ENCODE measurements at regions not wholly inside any gene's neighbourhood (a gene's known extent, or its start where the extent isn't known, plus 50 kb on each side); places are given as distances from the start of the nearest gene placed in this dataset.

DNA sequence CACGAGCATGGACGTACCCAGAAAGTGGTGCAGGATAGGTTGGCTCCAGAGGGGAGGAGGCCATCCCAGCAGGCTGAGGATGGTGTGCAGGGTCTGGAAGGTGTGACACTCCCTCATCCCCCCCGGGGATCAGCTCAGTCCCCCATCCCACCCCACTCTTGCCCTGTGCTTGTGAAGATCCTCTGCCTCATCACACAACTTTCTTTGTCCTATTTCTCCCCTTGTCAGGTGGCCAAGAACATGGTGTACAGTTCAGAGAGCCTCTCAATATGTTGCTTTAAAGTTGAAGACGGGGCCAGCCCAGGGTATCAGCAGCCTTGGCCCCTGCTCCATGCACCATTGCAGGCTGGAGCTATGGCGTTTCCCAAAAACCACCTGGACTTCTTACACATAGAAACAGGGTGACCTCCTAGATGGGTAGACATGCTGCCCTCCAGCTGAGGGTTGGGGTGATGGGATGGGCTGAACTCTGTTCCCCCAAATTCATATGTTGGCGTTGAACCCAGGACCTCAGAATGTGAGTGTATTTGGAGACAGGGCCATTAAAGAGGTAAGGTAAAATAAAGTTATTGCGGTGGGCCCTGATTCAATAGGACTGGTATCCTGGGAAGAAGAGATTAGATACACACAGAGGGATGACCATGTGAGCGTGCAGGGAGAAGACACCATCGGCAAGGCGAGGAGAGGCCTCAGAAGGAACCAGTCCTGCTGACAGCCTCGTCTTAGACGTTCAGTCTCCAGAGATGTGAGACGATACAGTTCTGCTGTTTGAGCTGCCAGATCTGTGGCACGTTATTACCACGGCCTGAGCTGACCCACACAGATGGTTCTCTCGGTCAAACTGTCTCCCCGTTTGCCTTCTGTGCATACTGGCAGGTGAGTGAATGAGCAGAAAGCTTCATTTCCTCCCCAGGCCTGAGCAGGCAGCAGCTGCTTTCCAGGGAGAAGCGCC lies 272.5 kb downstream of the GADD45G start:
- no peaks in the 10 kb centered on the region for H3K27me3 ChIP-seq (replicated peaks; ENCODE audit: insufficient read depth, low read depth, low read length, poor library complexity)
- H3K36me3 ChIP-seq (ENCODE audit: insufficient read depth, low read length, poor library complexity, severe bottlenecking), result no peaks in the 10 kb centered on the region
- no peak for DNase-seq (ENCODE audit: low spot score)
- H3K27ac ChIP-seq (ENCODE audit: low read depth, low read length, poor library complexity, severe bottlenecking), result no peak overlapping the region
- intact Hi-C loops (cut with micrococcal nuclease; ENCODE audit: unreplicated experiment), result no loop called here
- H3K9me3 ChIP-seq (ENCODE audit: low read depth, low read length, poor library complexity, severe bottlenecking), result no peaks in the 10 kb centered on the region
- no TSS peak for BruUV-seq (replicated peaks)
- no peaks in the 10 kb centered on the region for H3K4me1 ChIP-seq (ENCODE audit: insufficient read depth, low read length, poor library complexity, severe bottlenecking)
- ChIA-PET CTCF (no interaction called here), POLR2A (ENCODE audit: low non-redundant PET) (no interaction called here)
- H3K4me3 ChIP-seq (ENCODE audit: low read depth, low read length, poor library complexity, severe bottlenecking), result no peak overlapping the region
- no peak for TF ChIP-seq EZH2 (IDR thresholded peaks at IDR 0.05; ENCODE audit: borderline replicate concordance, low read depth, low read length, poor library complexity, severe bottlenecking)
- TF ChIP-seq, protein P1, sequence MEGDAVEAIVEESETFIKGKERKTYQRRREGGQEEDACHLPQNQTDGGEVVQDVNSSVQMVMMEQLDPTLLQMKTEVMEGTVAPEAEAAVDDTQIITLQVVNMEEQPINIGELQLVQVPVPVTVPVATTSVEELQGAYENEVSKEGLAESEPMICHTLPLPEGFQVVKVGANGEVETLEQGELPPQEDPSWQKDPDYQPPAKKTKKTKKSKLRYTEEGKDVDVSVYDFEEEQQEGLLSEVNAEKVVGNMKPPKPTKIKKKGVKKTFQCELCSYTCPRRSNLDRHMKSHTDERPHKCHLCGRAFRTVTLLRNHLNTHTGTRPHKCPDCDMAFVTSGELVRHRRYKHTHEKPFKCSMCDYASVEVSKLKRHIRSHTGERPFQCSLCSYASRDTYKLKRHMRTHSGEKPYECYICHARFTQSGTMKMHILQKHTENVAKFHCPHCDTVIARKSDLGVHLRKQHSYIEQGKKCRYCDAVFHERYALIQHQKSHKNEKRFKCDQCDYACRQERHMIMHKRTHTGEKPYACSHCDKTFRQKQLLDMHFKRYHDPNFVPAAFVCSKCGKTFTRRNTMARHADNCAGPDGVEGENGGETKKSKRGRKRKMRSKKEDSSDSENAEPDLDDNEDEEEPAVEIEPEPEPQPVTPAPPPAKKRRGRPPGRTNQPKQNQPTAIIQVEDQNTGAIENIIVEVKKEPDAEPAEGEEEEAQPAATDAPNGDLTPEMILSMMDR (conservative IDR thresholded peaks at IDR 0.05; ENCODE audit: low read depth, low read length), result no peak

GRCh38 chr9:89878003-89878411 lies 273.2 kb downstream of the GADD45G start:
- DNase-seq (ENCODE audit: low spot score), result no peak
- Histone ChIP-seq H3K4me1 (ENCODE audit: insufficient read depth, low read length, poor library complexity, severe bottlenecking) (no peaks in the 10 kb centered on the region), H3K27me3 (replicated peaks; ENCODE audit: insufficient read depth, low read depth, low read length, poor library complexity) (no peaks in the 10 kb centered on the region), H3K4me3 (ENCODE audit: low read depth, low read length, poor library complexity, severe bottlenecking) (no peak overlapping the region), H3K9me3 (ENCODE audit: low read depth, low read length, poor library complexity, severe bottlenecking) (no peaks in the 10 kb centered on the region), H3K36me3 (ENCODE audit: insufficient read depth, low read length, poor library complexity, severe bottlenecking) (no peaks in the 10 kb centered on the region), H3K27ac (ENCODE audit: low read depth, low read length, poor library complexity, severe bottlenecking) (no peak overlapping the region)
- intact Hi-C loops (cut with micrococcal nuclease; ENCODE audit: unreplicated experiment), result no loop called here
- CTCF ChIA-PET, result no interaction called here
- POLR2A ChIA-PET (ENCODE audit: low non-redundant PET), result no interaction called here
- TF ChIP-seq, protein P1 (conservative IDR thresholded peaks at IDR 0.05; ENCODE audit: low read depth, low read length), result no peak
- no peak for TF ChIP-seq EZH2 (IDR thresholded peaks at IDR 0.05; ENCODE audit: borderline replicate concordance, low read depth, low read length, poor library complexity, severe bottlenecking)
- BruUV-seq (replicated peaks), result no TSS peak

DNA sequence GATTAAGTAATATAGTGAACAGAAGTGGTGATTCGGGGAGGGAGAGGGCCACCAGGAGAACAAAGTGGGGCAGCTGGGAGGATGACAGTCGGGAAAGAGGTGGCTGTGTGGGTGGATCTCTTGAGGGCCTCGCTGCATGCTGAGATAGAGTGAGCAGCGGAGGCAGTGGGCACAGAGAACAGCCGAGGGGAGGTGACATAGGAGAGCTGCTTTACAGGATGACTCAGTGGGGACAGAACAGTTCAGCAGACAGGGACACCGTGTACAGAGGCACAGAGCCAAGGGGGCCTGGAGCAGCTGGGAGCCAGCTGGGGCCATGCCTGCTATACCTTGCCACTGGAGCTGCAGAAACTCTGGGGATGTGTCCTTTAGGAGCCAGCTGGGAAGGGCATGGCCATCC lies 273.9 kb downstream of the GADD45G start:
- H3K4me3 ChIP-seq (ENCODE audit: low read depth, low read length, poor library complexity, severe bottlenecking), result no peak overlapping the region
- ChIA-PET POLR2A (ENCODE audit: low non-redundant PET) (no interaction called here), CTCF (no interaction called here)
- no peaks in the 10 kb centered on the region for H3K27me3 ChIP-seq (replicated peaks; ENCODE audit: insufficient read depth, low read depth, low read length, poor library complexity)
- H3K4me1 ChIP-seq (ENCODE audit: insufficient read depth, low read length, poor library complexity, severe bottlenecking), result no peaks in the 10 kb centered on the region
- no peaks in the 10 kb centered on the region for H3K36me3 ChIP-seq (ENCODE audit: insufficient read depth, low read length, poor library complexity, severe bottlenecking)
- no TSS peak for BruUV-seq (replicated peaks)
- H3K27ac ChIP-seq (ENCODE audit: low read depth, low read length, poor library complexity, severe bottlenecking), result no peak overlapping the region
- intact Hi-C loops (cut with micrococcal nuclease; ENCODE audit: unreplicated experiment), result no loop called here
- DNase-seq (ENCODE audit: low spot score), result no peak
- TF ChIP-seq, protein P1 (conservative IDR thresholded peaks at IDR 0.05; ENCODE audit: low read depth, low read length), result no peak
- no peak for TF ChIP-seq EZH2 (IDR thresholded peaks at IDR 0.05; ENCODE audit: borderline replicate concordance, low read depth, low read length, poor library complexity, severe bottlenecking)
- H3K9me3 ChIP-seq (ENCODE audit: low read depth, low read length, poor library complexity, severe bottlenecking), result no peaks in the 10 kb centered on the region
